Stimulated activated CD4-positive, alpha-beta T cell treated with anti-CD3 and anti-CD28 coated beads, TNF-alpha, amount 100 ng/mL, for 48 hours (primary cell): ENCODE measurements at regions not wholly inside any gene's neighbourhood (a gene's known extent, or its start where the extent isn't known, plus 50 kb on each side); places are given as distances from the start of the nearest gene placed in this dataset.

Experiments used
- DNase-seq, 3 donors: peaks; one replicate each; pipeline ENCODE4 v3.0.0-alpha.2; 2020; ENCODE audit warnings: low read depth in 3 of 3

- DNase-seq = no peak
Measured at GRCh38 chr5:32990593-32991420, 279.7 kb downstream of the NPR3 start.

GRCh38 chr5:32991421-32991815 is 280.3 kb downstream of the NPR3 start:
- DNase-seq = no peak

- DNase-seq = no peak
Measured at GRCh38 chr5:32996336-32996735, 285.2 kb downstream of the NPR3 start.

- DNase-seq = no peak
Measured at GRCh38 chr5:33008751-33009418, 297.8 kb downstream of the NPR3 start.

GRCh38 chr5:33010846-33011245 is 299.7 kb downstream of the NPR3 start:
- no peak for DNase-seq

- no peak for DNase-seq
Measured at GRCh38 chr5:33011801-33012200, 300.7 kb downstream of the NPR3 start.

GRCh38 chr5:33023649-33024048 is 312.5 kb downstream of the NPR3 start:
- DNase-seq = no peak

GRCh38 chr5:33032271-33033070 is 321.4 kb downstream of the NPR3 start:
- no peak for DNase-seq

- no peak for DNase-seq
Measured at GRCh38 chr5:33033516-33033915, 322.4 kb downstream of the NPR3 start.

GRCh38 chr5:33034777-33035176 is 323.7 kb downstream of the NPR3 start:
- DNase-seq = no peak

GRCh38 chr5:33035851-33036527 is 324.9 kb downstream of the NPR3 start:
- DNase-seq = no peak

GRCh38 chr5:33037076-33037475 is 326.0 kb downstream of the NPR3 start:
- no peak for DNase-seq

- no peak for DNase-seq
Measured at GRCh38 chr5:33041586-33041985, 330.5 kb downstream of the NPR3 start.

GRCh38 chr5:33043343-33043997 is 332.3 kb downstream of the NPR3 start:
- DNase-seq = no peak

GRCh38 chr5:33046091-33046490 is 335.0 kb downstream of the NPR3 start:
- DNase-seq = no peak

- no peak for DNase-seq
Measured at GRCh38 chr5:33048315-33048714, 337.2 kb downstream of the NPR3 start.

- no peak for DNase-seq
Measured at GRCh38 chr5:33049298-33049697, 338.2 kb downstream of the NPR3 start.

GRCh38 chr5:33049842-33050241 is 338.7 kb downstream of the NPR3 start:
- DNase-seq = no peak

- no peak for DNase-seq
Measured at GRCh38 chr5:33059081-33059480, 348.0 kb downstream of the NPR3 start.

GRCh38 chr5:33065131-33065530 is 354.0 kb downstream of the NPR3 start:
- no peak for DNase-seq

GRCh38 chr5:33067291-33067690 is 356.2 kb downstream of the NPR3 start:
- DNase-seq = no peak
